ENCODE measurements at regions not wholly inside any gene's neighbourhood (a gene's known extent, or its start where the extent isn't known, plus 50 kb on each side); places are given as distances from the start of the nearest gene placed in this dataset.

DNA sequence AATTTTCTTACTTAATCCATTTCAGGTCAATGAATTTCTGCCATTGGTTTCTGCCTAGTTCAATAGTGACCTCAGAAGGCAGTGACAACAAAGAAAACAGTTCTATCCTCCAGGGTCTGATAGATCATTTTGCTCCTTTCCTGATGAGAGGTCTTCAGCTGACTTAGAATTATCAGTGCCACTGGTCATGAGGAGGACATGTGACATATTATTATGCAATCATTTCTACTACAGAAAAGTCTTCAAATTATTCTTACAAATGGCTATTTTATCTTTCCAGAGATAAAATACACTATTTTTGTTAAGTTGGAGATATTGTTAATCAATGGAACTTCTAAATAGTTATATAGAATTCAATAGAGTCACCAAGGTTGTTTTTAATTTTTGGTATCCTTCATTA, 360.0 kb upstream of the GALNT5 start:
- intact Hi-C loops (cut with DNase I; ENCODE audit: low total_unique reads): no loop called here
- DNase-seq: no peak
- H3K27ac ChIP-seq: no peak overlapping the region
- H3K9me3 ChIP-seq: no peaks in the 10 kb centered on the region
- no peak overlapping the region for H3K4me3 ChIP-seq
- H3K36me3 ChIP-seq: no peaks in the 10 kb centered on the region
- no peaks in the 10 kb centered on the region for H3K27me3 ChIP-seq
- TF ChIP-seq POLR2A (IDR thresholded peaks at IDR 0.05): no peak
- no peaks in the 10 kb centered on the region for H3K4me1 ChIP-seq

DNA sequence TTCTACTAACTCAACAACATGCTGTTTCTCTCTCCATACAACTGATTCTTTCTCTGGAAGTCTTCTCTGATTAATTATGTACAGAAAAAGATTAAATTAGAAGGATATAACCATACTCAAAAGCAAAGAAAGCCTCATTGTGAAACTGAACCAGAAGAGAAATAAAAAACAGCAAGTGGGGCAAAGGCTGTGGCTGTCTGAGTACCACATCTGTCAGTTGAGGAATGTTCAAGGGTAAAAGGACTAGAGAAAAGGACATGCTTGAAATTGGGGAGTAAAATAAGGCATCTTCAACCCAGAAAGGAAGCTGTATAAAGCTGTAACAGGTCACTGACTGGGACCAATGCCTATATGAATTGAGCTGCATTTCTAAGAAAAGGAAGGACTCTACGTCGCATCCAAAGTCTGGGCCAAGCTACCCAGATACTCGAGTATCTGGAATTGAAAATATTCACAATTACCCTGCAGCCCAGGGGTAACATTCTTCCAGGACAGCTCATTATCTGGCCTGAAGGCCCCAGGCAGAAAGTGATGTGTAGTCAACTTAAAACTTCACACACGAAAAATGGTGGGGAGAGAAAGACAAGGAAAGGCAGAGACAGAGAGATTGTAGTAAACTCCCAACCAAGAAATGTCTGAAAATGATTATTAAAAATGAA, 356.0 kb upstream of the GALNT5 start:
- no peak for DNase-seq
- H3K27me3 ChIP-seq: no peaks in the 10 kb centered on the region
- intact Hi-C loops (cut with DNase I; ENCODE audit: low total_unique reads): no loop called here
- no peaks in the 10 kb centered on the region for H3K36me3 ChIP-seq
- H3K4me3 ChIP-seq: no peak overlapping the region
- no peaks in the 10 kb centered on the region for H3K9me3 ChIP-seq
- H3K4me1 ChIP-seq: no peaks in the 10 kb centered on the region
- TF ChIP-seq, protein P1, sequence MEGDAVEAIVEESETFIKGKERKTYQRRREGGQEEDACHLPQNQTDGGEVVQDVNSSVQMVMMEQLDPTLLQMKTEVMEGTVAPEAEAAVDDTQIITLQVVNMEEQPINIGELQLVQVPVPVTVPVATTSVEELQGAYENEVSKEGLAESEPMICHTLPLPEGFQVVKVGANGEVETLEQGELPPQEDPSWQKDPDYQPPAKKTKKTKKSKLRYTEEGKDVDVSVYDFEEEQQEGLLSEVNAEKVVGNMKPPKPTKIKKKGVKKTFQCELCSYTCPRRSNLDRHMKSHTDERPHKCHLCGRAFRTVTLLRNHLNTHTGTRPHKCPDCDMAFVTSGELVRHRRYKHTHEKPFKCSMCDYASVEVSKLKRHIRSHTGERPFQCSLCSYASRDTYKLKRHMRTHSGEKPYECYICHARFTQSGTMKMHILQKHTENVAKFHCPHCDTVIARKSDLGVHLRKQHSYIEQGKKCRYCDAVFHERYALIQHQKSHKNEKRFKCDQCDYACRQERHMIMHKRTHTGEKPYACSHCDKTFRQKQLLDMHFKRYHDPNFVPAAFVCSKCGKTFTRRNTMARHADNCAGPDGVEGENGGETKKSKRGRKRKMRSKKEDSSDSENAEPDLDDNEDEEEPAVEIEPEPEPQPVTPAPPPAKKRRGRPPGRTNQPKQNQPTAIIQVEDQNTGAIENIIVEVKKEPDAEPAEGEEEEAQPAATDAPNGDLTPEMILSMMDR (IDR thresholded peaks at IDR 0.05): no peak
- TF ChIP-seq POLR2A (IDR thresholded peaks at IDR 0.05): no peak
- no peak overlapping the region for H3K27ac ChIP-seq

DNA sequence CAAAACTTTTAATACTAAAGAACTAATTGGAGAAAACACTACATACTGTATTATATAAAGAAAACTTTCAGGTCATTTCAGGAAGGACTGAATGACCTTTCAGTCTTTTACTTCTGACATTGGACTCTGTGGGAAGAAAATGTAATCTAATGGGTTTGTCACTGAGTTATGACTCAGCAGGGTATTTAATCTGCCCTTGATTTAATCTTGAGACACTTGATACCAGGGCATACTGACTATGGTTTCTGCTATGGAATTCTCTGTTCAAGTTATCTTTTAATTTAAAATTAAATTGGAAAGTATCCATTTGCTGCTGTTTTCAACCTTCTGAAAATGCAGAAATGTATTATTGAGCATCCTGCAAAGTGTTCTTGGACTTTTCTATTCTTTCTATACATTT, 354.2 kb upstream of the GALNT5 start:
- Histone ChIP-seq H3K27me3 (no peaks in the 10 kb centered on the region), H3K4me1 (no peaks in the 10 kb centered on the region), H3K36me3 (no peaks in the 10 kb centered on the region), H3K9me3 (no peaks in the 10 kb centered on the region), H3K4me3 (no peak overlapping the region), H3K27ac (no peak overlapping the region)
- no peak for DNase-seq
- TF ChIP-seq, protein P1 (IDR thresholded peaks at IDR 0.05): no peak
- intact Hi-C loops (cut with DNase I; ENCODE audit: low total_unique reads): no loop called here

DNA sequence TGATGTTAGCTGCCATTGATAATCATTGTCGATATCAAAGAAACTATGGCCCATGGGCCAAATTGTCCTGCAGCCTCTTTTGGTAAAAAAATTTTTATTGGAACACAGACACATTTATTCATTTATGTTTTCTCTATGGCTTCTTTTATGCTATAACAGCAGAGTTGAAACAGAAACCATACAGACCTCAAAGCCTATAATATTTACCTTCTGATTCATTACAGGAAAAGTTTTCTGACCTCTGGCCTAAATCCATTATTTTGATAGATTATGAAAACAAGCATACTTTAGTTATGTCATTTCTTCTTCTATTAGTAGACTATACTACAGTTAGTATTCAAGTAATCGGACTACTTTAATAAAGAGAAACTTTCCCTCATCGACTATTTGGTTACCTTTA, 349.7 kb upstream of the GALNT5 start:
- Histone ChIP-seq H3K4me1 (no peaks in the 10 kb centered on the region), H3K9me3 (no peaks in the 10 kb centered on the region), H3K27me3 (no peaks in the 10 kb centered on the region), H3K36me3 (no peaks in the 10 kb centered on the region), H3K27ac (no peak overlapping the region), H3K4me3 (no peak overlapping the region)
- intact Hi-C loops (cut with DNase I; ENCODE audit: low total_unique reads): no loop called here
- DNase-seq: no peak
- no peak for TF ChIP-seq POLR2A (IDR thresholded peaks at IDR 0.05)

DNA sequence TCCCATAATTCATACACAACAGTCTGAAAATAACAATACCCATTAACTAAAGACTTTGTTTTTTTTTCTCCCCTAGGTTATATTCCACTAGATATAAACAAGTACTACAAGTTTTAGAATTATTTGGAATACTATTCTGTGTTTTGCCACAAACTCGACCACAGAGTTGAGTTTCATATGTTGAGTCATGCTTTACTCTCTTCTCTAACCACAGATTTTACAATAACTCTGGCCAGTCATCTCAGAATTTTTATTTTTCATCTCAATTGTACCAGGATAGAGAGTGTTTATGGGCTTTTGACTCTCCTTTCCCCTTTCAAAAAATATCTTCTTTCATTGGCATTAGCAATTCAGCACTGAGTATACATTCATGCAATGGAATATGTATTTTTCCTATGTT, 348.7 kb upstream of the GALNT5 start:
- no peak for TF ChIP-seq POLR2A (IDR thresholded peaks at IDR 0.05)
- TF ChIP-seq, protein P1 (IDR thresholded peaks at IDR 0.05): no peak
- H3K27me3 ChIP-seq: no peaks in the 10 kb centered on the region
- intact Hi-C loops (cut with DNase I; ENCODE audit: low total_unique reads): no loop called here
- H3K4me3 ChIP-seq: no peak overlapping the region
- DNase-seq: no peak
- H3K36me3 ChIP-seq: no peaks in the 10 kb centered on the region
- no peak overlapping the region for H3K27ac ChIP-seq
- no peaks in the 10 kb centered on the region for H3K4me1 ChIP-seq
- H3K9me3 ChIP-seq: no peaks in the 10 kb centered on the region

DNA sequence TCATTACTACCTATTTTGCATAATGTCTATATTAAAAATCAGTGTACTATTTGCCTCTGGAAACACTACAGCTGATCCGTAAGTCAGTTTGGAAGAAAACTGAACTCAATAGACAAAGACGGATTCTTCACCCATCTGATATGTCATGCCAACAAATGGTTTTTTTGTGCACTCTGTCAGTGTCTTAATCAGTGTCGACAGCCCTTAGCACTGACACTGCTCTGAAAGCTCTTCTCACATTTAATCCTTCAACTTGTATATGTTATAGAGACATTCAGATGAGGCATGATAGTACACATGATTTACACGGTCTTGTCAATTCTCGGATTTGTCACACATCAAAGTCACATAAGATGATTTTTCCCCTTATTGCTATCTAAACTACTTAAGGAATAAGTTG, 347.5 kb upstream of the GALNT5 start:
- Histone ChIP-seq H3K27ac (no peak overlapping the region), H3K4me3 (no peak overlapping the region), H3K9me3 (no peaks in the 10 kb centered on the region), H3K36me3 (no peaks in the 10 kb centered on the region), H3K27me3 (no peaks in the 10 kb centered on the region), H3K4me1 (no peaks in the 10 kb centered on the region)
- no peak for DNase-seq
- intact Hi-C loops (cut with DNase I; ENCODE audit: low total_unique reads): no loop called here
- TF ChIP-seq, protein P1 (IDR thresholded peaks at IDR 0.05): no peak
- no peak for TF ChIP-seq POLR2A (IDR thresholded peaks at IDR 0.05)

Measured in uterus (tissue), 3 donors.